T-helper 1 cell treated with Interleukin-12 subunit alpha and Interleukin-12 subunit beta and Interleukin-4 antibody, amounts not matched to agents 30 μg/mL and 1 μg/mL, for 36 hours (primary cell): ENCODE measurements at regions not wholly inside any gene's neighbourhood (a gene's known extent, or its start where the extent isn't known, plus 50 kb on each side); places are given as distances from the start of the nearest gene placed in this dataset.

ENCODE experiments used
- H3K27ac Mint-ChIP-seq: one replicate; pipeline ENCODE4 v1.8.0; 2021; ENCODE audit warnings: mild to moderate bottlenecking, mixed read lengths
- H3K27me3 Mint-ChIP-seq: one replicate; pipeline ENCODE4 v1.8.0; 2021; ENCODE audit warnings: low read depth, mixed read lengths
- H3K36me3 Mint-ChIP-seq: one replicate; pipeline ENCODE4 v1.8.0; 2021; ENCODE audit warnings: low read depth, mixed read lengths
- H3K4me1 Mint-ChIP-seq: one replicate; pipeline ENCODE4 v1.8.0; 2021; ENCODE audit warnings: low read depth, mixed read lengths
- H3K4me3 Mint-ChIP-seq: one replicate; pipeline ENCODE4 v1.8.0; 2021; ENCODE audit warnings: mild to moderate bottlenecking, moderate library complexity, mixed read lengths
- H3K9me3 Mint-ChIP-seq: one replicate; pipeline ENCODE4 v1.8.0; 2021; ENCODE audit warnings: mixed read lengths

- Mint-ChIP-seq H3K27ac (no peak overlapping the region), H3K9me3 (no peaks in the 10 kb centered on the region), H3K27me3 (peaks cover 4% of the 10 kb centered on the region), H3K4me3 (no peak overlapping the region), H3K36me3 (no peaks in the 10 kb centered on the region), H3K4me1 (no peaks in the 10 kb centered on the region)
These were observed 167.0 kb upstream of the RHOBTB1 start for GRCh38 chr10:61110936-61111335.

DNA sequence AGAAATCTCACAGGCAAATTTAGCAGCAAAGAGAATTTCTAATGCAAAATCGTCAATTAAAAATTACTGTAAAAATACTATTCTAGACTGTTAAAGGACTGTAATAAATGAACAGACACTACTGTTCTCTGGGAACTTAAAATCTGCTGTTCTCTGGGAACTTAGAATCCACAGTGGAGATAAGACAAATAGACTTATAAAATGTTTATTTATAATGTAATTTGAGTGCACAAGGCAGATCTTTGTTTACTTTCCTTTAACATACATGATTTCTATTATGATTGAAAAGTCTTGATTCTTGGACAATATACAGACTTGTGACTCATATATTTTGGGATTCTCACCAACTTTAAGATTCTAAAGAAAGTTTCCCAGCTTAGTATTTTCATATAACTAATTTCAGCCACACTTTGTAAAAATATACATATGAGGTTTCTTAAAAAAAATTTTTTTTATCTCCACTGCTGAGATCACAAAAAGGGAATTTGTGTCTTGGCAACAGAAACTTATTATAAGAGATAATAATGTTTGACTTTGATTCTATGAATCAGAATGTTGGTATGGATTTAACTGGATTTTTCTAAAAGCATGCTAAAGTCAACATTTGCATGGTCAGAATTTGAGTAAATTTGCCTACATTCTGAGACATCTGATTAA is 166.3 kb upstream of the RHOBTB1 start:
- Mint-ChIP-seq H3K27me3 (peaks cover 4% of the 10 kb centered on the region), H3K27ac (no peak overlapping the region), H3K36me3 (no peaks in the 10 kb centered on the region), H3K4me1 (no peaks in the 10 kb centered on the region), H3K9me3 (no peaks in the 10 kb centered on the region), H3K4me3 (no peak overlapping the region)

- no peaks in the 10 kb centered on the region for H3K4me1 Mint-ChIP-seq
- no peaks in the 10 kb centered on the region for H3K36me3 Mint-ChIP-seq
- H3K27ac Mint-ChIP-seq: no peak overlapping the region
- no peaks in the 10 kb centered on the region for H3K9me3 Mint-ChIP-seq
- no peak overlapping the region for H3K4me3 Mint-ChIP-seq
- peaks cover 4% of the 10 kb centered on the region for H3K27me3 Mint-ChIP-seq
These were observed 164.9 kb upstream of the RHOBTB1 start for GRCh38 chr10:61108915-61109314.

DNA sequence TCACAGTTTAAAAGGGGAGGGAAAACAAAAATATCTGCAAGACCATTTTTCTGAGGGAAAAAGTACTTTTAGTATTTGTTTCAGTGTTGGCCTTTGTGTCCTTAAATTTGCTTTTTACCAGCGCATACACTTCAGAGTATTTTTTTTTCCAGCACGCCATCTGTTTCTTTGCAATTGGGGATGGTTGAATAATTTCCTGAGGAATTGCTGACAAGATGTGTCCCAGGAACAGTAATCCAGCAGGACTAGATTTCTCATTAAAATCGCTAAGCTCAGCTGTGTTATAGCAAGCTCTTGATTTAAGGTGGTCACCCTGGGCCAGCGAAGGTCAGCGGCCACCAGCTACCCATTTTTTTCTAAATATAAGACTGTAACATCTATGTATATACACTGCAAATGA is 156.9 kb upstream of the RHOBTB1 start:
- Mint-ChIP-seq H3K4me3 (no peak overlapping the region), H3K36me3 (no peaks in the 10 kb centered on the region), H3K9me3 (no peaks in the 10 kb centered on the region), H3K4me1 (no peaks in the 10 kb centered on the region), H3K27ac (no peak overlapping the region), H3K27me3 (no peaks in the 10 kb centered on the region)

DNA sequence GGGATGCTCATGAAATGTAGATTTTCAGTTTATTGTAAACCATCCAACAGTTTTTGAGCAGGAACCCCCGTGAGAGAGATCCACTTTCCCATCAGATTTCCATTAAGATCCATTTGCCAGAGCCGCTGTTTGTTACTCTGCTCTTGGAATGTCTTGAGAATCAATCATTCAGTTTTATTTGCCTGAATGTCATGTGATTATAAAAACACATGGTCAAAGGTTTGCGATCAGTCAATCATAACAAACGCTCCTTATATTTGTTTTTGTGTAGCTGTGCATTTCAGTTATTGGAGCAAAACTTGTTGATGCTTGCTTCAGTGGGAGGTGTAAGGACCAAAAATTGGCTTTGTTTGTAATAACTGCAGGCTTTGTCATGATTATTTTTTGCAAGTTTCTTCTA is 155.8 kb upstream of the RHOBTB1 start:
- H3K4me3 Mint-ChIP-seq: no peak overlapping the region
- H3K4me1 Mint-ChIP-seq: no peaks in the 10 kb centered on the region
- H3K27me3 Mint-ChIP-seq: no peaks in the 10 kb centered on the region
- H3K36me3 Mint-ChIP-seq: no peaks in the 10 kb centered on the region
- no peak overlapping the region for H3K27ac Mint-ChIP-seq
- no peaks in the 10 kb centered on the region for H3K9me3 Mint-ChIP-seq

DNA sequence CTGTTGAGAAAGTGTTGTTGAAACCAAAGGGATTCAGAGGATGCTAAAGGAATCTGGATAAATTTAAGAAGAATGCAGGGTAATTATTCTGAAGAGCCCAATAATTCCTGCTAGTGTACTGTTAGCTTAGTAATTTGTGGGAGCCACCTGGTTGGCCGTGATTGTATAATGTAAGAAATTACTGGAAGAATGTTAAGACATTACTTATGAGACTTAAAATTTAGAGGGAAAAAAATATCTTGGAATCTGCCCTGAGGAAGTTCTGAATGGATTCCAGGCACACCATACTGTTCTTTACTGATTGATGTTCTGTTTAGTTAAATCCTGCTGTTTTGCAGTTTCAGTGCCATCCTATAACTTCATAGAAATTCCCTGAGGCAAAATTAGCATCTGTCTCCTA is 155.0 kb upstream of the RHOBTB1 start:
- H3K9me3 Mint-ChIP-seq: no peaks in the 10 kb centered on the region
- no peaks in the 10 kb centered on the region for H3K27me3 Mint-ChIP-seq
- H3K4me1 Mint-ChIP-seq: no peaks in the 10 kb centered on the region
- H3K4me3 Mint-ChIP-seq: no peak overlapping the region
- H3K27ac Mint-ChIP-seq: no peak overlapping the region
- no peaks in the 10 kb centered on the region for H3K36me3 Mint-ChIP-seq

DNA sequence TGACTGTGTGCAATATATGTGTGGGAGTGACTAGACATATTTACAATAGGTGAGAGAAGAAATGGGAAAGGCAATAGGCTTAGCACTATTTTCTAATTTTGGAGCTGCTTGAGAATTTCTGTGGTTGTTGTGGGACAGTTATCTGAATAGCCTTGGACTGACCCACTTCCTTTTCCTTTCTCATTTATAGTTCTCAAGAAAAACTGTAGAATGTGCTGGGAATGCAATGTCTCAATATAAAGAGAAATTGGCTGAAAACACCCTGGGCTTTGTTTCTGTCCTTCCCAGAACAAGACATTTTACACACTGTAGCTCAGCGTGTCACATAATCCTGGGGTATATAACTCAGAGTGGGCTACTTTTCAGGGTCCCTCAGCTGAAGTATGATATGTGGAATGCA is 153.0 kb upstream of the RHOBTB1 start:
- Mint-ChIP-seq H3K4me1 (no peaks in the 10 kb centered on the region), H3K27me3 (no peaks in the 10 kb centered on the region), H3K9me3 (no peaks in the 10 kb centered on the region), H3K27ac (no peak overlapping the region), H3K36me3 (no peaks in the 10 kb centered on the region), H3K4me3 (no peak overlapping the region)

- Mint-ChIP-seq H3K27ac (no peak overlapping the region), H3K36me3 (no peaks in the 10 kb centered on the region), H3K27me3 (no peaks in the 10 kb centered on the region), H3K4me3 (no peak overlapping the region), H3K4me1 (no peaks in the 10 kb centered on the region), H3K9me3 (no peaks in the 10 kb centered on the region)
These were observed 152.1 kb upstream of the RHOBTB1 start for GRCh38 chr10:61096056-61096455.

DNA sequence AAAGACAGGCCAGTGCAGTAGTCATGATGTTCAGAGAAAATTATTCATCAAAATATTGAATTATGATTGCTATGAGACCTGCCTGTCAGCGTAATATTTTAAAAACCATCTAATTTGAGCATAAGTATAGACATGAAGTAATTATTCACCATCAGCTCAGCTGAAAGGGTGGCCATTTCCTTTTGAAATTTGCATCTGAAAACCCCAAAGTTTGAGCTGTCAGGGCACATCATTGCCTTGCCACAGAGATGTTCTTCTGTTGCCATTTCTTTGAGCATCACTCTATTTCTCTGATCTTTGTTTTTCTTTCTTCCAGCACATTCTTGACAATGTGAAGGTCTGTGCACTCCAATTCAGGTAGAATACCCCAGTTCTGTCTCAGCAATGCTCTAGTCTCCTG is 147.5 kb upstream of the RHOBTB1 start:
- no peaks in the 10 kb centered on the region for H3K4me1 Mint-ChIP-seq
- H3K27ac Mint-ChIP-seq: no peak overlapping the region
- no peaks in the 10 kb centered on the region for H3K27me3 Mint-ChIP-seq
- H3K4me3 Mint-ChIP-seq: no peak overlapping the region
- H3K36me3 Mint-ChIP-seq: no peaks in the 10 kb centered on the region
- H3K9me3 Mint-ChIP-seq: no peaks in the 10 kb centered on the region

- H3K27ac Mint-ChIP-seq: no peak overlapping the region
- no peaks in the 10 kb centered on the region for H3K9me3 Mint-ChIP-seq
- no peak overlapping the region for H3K4me3 Mint-ChIP-seq
- H3K4me1 Mint-ChIP-seq: no peaks in the 10 kb centered on the region
- no peaks in the 10 kb centered on the region for H3K27me3 Mint-ChIP-seq
- H3K36me3 Mint-ChIP-seq: no peaks in the 10 kb centered on the region
These were observed 145.3 kb upstream of the RHOBTB1 start for GRCh38 chr10:61089251-61089650.

DNA sequence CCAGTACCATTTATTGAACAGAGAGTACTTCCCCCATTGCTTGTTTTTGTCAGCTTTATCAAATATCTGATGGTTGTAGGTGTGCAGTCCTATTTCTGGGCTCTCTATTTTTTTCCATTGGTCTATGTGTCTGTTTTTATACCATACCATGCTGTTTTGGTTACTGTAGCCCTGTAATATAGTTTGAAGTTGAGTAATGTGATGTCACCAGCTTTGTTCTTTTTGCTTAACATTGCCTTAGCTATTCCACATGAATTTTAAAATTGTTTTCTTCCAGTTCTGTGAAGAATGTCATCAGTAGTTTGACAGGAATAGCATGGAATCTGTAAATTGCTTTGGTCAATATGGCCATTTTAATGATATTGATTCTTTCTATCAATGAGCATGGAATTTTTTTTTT is 140.5 kb upstream of the RHOBTB1 start:
- no peak overlapping the region for H3K27ac Mint-ChIP-seq
- no peaks in the 10 kb centered on the region for H3K9me3 Mint-ChIP-seq
- H3K36me3 Mint-ChIP-seq: no peaks in the 10 kb centered on the region
- no peak overlapping the region for H3K4me3 Mint-ChIP-seq
- no peaks in the 10 kb centered on the region for H3K4me1 Mint-ChIP-seq
- no peaks in the 10 kb centered on the region for H3K27me3 Mint-ChIP-seq

DNA sequence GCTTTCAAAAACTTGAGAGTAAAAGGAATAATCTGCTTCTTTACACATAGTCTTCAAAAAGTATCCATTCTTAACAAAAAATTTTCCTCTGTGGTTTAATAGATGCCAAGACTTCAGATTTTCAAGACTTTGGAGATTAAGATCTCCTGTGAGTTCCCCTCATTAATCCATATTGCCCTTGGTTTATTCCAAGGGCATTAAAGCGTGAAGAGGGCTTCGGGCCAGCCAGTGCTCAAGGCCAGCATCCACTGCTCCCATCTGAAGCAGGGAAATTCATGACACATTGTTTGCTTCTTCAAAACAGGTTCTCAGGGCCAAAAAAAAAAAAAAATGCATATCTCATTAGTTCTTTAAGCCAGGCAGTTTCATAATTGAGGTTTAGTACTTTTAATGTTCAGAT is 137.3 kb upstream of the RHOBTB1 start:
- H3K4me1 Mint-ChIP-seq: no peaks in the 10 kb centered on the region
- no peaks in the 10 kb centered on the region for H3K9me3 Mint-ChIP-seq
- H3K4me3 Mint-ChIP-seq: no peak overlapping the region
- H3K27me3 Mint-ChIP-seq: no peaks in the 10 kb centered on the region
- no peak overlapping the region for H3K27ac Mint-ChIP-seq
- no peaks in the 10 kb centered on the region for H3K36me3 Mint-ChIP-seq

DNA sequence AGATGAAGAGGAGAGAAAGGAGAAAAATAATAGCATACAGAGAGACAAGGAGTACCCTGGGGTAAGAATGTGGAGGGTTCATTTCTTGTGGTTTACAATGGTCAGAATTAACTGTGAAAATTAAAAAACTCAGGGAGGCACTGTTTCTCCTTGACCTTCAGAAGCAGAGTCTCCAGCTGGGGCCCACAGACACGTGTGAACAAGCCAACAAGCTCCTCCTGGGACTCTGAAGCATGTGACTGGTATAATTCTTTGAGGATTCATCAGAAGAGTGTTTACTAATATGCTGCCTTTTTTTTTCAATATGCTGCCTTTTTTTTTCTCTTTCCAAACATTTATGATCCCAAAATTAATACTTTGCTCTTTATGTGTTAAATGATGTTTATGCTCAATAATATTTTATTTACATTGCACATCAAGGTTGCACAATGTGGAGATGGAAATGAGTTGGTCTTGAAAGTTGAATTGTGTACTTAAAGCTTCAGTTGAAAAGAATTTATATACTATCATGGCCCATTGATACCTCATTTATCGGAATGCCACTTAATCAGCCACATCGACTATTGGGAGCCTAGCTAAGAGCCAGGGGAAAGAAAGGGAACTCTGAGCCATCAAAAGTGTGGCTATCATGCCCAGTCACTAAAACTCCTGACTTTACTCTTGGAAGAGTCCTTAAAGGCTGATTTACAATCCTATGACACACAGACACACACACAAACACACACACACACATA is 134.7 kb upstream of the RHOBTB1 start:
- H3K4me3 Mint-ChIP-seq: no peak overlapping the region
- H3K27ac Mint-ChIP-seq: no peak overlapping the region
- peaks cover 3% of the 10 kb centered on the region for H3K27me3 Mint-ChIP-seq
- H3K36me3 Mint-ChIP-seq: no peaks in the 10 kb centered on the region
- no peaks in the 10 kb centered on the region for H3K4me1 Mint-ChIP-seq
- no peaks in the 10 kb centered on the region for H3K9me3 Mint-ChIP-seq

- Mint-ChIP-seq H3K4me3 (no peak overlapping the region), H3K9me3 (no peaks in the 10 kb centered on the region), H3K27me3 (peaks cover 3% of the 10 kb centered on the region), H3K36me3 (no peaks in the 10 kb centered on the region), H3K4me1 (no peaks in the 10 kb centered on the region), H3K27ac (no peak overlapping the region)
These were observed 132.7 kb upstream of the RHOBTB1 start for GRCh38 chr10:61076572-61077114.

DNA sequence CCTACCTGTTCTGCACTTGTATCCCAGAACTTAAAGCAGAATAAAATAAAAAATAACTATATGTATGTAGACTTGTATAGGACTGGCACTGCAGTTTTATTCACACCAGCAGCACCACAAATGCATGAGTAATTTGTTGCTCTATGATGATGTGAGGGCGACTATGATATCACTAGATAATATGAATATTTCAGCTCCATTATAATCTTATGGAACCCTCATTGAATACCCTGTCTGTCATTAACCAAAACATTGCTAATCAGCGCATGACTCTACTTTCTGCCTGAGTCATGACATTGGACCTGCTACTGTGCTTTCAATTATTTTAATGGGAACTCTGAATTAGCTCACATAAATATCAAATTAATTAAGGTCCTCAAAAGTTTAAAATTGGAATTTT is 129.4 kb upstream of the RHOBTB1 start:
- H3K4me3 Mint-ChIP-seq: no peak overlapping the region
- peaks cover 6% of the 10 kb centered on the region for H3K27me3 Mint-ChIP-seq
- H3K4me1 Mint-ChIP-seq: no peaks in the 10 kb centered on the region
- H3K9me3 Mint-ChIP-seq: no peaks in the 10 kb centered on the region
- no peak overlapping the region for H3K27ac Mint-ChIP-seq
- H3K36me3 Mint-ChIP-seq: no peaks in the 10 kb centered on the region
